GM19239 (cell line): ENCODE measurements at regions not wholly inside any gene's neighbourhood (a gene's known extent, or its start where the extent isn't known, plus 50 kb on each side); places are given as distances from the start of the nearest gene placed in this dataset.

Experiments used
- DNase-seq: peaks from one replicate; pipeline ENCODE4 v3.0.0; 2011; ENCODE audit warnings: low spot score; ENCODE audit not compliant: insufficient read length
- FAIRE-seq: peaks from 2 replicates; lab custom pipeline; 2011; peaks lifted over from hg19 to GRCh38; lab: Jason Lieb, UNC

DNA sequence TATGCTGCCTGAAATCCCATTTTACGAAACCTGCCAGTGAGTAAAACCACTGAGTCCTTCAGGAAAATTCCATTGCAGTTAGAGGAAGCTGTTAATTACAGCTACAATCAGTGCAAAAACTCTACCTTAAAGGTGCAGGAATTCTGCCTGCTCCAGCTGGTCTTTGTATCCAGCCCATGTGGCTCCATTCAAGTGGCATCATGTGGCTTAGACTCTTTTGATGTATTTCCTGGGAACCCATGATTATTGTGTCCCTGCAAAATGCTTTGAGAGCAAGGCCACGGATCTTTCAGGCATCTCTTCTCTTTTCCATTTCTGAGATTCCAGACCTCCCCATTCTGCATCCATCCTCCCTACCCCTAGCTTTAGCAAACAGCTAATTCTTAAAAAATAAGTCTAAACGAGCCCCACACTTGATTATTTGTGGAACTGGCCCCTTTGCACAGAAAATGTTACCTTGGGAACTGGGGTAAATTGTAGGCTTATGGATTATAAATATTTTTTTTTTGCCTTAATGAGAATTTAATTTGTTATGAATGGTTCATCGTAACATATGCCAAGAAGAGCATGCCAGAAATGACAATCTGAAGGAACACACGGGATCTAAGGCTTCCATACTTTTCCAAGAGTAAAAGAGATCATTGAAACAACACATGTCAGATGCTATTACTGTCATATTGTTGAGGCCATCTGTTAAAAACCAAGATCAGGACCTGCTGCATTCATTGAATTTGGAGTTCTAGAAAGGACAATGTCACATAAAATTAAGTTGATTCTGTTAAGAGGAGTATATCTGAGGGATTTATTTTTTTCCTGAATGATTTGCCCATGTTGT lies 144.6 kb downstream of the TPH2 start:
- no peak for DNase-seq
- no peak for FAIRE-seq

DNA sequence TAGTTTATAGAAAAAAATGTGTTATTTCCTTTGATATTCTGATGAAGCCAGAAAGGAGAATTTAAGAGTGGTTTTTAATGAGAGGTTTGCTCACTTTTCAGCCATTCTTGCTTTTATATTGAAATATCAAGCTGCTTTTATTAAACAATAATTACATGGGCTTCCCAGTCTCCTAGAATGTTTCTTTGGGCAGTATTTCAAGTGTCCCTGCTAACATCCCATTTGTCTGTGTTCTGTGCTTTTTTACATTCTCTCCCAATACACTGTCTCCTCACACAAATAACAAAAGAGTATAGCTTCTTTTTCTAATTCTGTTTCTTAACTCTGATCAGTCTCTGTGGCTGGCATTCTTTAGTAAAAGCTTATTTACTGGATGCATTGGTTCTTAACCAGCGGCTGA lies 145.4 kb downstream of the TPH2 start:
- DNase-seq (no peak), FAIRE-seq (no peak)

DNA sequence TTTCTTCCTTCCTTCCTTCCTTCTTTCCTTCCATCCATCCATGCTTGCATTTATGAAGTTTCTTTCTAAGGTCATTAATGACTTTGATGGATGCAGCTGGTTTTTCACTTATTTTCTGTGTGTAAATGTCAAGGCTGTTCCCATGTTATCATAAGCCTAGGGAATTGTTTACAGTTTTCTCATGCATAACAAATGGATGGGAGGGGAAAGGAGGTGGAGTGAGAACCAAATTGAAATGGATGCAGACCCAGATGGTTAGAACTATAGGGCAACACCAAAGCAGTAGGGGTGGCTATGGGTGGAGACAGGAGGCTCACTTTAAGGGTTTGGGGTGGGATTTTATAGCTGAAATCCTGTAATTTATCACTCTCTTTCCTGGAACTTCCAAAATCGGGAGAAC lies 146.2 kb downstream of the TPH2 start:
- FAIRE-seq, result no peak
- DNase-seq, result no peak

DNA sequence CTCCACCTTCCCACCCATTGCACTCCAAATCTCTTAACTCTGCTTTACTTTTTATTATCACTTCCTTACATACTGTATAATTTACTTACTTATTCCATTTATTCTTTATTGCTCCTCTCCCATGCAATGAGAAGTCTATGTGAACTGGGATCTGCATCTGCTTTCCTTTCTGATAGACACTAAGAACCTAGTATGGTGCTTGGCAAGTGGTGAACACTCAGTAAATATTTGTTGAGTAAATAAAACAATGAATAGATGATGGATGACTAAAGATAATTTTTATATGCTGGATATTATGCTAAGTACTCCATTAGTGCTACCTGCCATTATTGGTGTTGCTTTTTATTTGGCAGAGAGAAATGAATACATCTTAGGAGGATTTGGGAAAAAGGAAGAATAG lies 151.0 kb downstream of the TPH2 start:
- DNase-seq (no peak), FAIRE-seq (no peak)

DNA sequence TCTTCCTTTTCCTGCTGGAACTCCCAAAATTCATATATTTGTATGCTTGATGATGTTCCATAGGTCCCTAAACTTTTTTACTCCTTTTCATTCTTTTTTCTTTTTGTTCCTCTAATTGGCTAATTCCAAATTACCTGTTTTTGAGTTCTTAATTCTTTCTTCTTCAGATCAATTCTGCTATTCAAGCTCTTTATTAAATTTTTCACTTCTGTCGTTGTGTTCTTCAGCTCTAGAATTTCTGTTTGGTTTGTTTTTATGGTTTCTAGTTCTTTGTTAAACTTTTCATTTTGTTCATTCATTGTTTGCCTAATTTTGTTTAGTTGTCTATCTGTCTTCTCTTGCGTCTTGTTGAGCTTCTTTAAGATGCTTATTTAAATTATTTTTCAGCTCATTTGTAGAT lies 154.8 kb downstream of the TPH2 start:
- DNase-seq (no peak), FAIRE-seq (no peak)

DNA sequence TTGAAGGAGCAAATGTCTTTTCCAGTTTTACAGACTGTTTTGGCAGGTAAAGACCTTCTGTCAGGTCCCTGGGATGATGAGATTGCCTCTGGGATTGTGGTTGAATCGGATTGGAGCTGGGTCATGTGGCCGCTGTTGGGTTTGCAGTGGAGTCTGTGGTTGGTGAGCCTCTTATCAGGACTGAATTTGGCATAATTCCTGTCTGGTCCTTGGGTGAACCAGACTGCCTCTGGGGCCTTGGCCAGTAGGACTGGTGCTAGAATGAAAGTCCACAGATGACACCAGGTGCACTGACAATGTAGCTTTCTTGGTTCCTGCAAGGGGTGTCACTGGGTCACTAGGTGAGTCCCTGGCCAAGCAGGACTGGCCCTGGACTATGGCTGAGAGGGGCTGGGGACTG lies 155.3 kb downstream of the TPH2 start:
- DNase-seq (no peak), FAIRE-seq (no peak)

DNA sequence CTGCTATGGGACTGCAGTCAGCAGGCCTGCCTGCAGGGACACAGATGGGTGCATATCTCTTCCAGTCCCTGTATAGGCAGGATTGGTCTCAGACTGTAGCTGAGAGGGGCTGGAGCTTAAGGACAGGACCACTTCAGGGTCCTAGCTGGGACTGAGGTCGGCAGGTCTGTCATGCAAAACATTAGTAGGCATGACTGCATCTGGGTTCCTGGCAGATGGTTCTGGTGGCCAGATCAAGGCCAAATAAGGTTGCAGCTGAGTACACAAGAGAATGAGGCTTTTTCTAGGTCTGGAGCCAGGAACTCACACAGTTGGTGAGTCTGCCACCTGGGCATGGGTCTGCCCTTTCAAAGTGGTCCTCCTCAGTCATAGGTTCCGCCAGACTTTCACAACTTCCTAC lies 155.8 kb downstream of the TPH2 start:
- DNase-seq, result no peak
- no peak for FAIRE-seq

DNA sequence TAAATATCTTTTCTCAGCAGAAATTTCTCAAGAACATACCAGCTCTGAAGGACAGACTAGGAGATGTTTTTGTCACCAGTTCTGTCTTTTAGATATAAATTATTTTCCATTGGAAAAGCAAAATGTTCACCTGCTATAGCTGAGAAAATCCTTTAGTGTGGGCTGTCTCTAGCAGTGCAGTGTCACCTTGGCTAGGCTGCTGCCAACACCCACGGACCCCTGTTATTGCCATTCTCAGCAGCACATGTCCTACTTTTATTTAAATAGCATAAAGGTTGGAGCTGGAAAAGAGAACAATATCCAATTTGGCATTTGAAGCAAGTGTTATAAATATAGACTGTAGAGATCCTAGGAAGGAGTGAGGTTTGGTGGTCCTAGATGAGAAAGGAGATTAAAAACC lies 156.4 kb downstream of the TPH2 start:
- FAIRE-seq (no peak), DNase-seq (no peak)

DNA sequence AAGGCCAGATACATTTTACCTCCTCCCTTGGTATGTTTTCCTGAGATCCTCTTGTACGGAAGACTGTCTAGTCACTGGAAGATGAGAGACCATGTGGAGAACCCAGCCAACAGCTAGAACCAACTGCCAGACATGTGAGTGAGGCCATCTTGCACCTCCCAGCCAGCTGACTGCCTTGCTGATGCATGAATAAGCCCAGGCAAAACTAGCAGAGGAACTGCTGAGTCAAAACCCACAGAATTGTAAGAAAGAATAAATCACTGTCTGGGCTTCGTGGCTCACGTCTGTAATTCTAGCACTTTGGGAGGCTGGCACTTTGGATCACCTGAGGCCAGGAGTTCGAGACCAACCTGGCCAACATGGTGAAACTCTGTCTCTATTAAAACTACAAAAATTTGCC lies 160.0 kb downstream of the TPH2 start:
- no peak for FAIRE-seq

DNA sequence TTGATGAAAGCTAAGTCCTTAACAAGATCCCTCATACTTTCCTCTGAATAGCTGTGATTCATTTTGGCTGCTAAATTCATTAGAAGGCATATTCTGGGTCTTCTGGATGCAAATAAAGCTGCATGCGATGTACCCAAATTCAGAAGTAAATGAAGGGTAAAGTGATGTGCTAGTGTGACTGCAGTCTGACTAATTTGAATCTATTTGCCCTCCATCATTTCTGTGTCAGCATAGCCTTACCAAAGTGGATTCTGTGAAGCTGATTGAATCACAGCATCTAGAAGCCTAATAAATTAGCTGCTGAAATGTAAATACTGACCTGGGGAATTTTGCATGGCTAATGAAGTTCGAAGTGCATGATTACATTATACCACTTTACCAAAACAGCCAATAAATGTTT lies 162.2 kb downstream of the TPH2 start:
- no peak for DNase-seq
- FAIRE-seq, result no peak

More for the DNA sequence above, 160.0 kb downstream of the TPH2 start:
- DNase-seq, result no peak

DNA sequence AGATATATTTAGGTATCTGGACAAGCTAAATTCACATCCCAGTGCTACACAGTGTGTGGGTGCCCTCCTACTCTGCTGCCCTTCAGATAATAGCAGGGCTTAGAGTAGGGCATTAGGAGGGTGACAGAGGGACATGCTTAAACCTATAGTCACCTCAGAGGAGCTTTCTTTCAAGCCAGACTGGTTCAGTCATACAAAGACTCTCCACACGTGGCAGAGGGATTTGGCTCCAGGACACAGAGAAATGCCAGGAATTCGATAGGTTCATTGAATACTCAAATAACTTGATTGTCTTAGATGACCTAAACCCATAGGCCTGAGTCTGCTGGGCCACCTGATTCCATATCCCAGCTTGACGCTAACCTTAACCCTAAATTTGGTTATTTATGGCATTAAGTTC lies 163.5 kb downstream of the TPH2 start:
- FAIRE-seq (no peak), DNase-seq (no peak)

DNA sequence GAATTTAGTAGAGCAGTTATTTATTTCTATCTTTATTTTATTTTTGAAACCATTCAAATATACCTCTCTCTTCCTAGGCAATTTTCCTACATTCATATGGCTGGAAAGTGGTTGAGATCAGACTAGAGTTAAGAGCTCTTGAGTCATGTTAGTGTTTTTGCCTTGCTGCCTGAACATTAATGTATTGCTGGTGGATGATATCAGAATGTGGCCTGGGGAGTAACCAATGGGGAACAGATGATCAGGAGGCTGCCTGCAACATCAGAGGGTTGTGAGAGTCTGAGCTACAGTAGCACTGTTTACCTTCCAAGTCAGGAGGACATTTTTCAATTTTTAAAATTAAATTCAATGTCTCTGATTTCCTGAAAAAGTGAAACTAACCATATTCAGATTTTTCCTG lies 166.3 kb upstream of the TRHDE start:
- DNase-seq (no peak), FAIRE-seq (no peak)

DNA sequence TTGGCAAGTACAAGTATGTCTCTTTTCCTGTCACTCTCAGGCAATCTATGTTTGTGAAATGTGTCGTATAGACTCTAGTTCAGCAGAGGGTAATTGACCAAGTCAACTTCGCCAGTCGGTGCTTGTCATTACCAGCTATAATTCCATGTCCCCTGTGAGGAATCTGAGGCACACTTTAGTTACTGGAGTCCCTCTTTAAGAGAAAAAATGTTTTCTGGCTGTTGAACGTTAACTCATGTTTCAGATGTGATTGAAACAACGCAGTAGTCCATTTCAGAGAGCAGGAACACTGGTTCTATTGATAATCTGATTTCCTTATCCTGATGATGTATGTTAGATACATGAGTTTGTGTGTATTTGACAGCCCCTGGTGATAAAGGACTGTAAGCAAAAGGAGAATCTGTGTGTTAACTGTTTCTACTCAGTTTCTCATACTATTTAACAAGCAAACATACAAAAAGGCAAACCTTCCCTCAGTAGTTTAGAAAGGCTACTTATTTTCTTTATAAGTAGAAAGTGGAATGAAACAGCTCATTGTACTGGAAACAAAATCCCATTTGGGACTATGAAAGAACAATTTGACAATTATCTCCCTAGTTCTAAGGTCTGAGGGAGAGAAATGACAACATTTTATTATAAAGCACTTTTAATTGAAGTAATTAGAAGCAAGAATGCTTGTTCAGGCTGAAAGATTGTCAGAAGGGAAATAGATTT lies 161.1 kb upstream of the TRHDE start:
- no peak for FAIRE-seq
- DNase-seq, result no peak

DNA sequence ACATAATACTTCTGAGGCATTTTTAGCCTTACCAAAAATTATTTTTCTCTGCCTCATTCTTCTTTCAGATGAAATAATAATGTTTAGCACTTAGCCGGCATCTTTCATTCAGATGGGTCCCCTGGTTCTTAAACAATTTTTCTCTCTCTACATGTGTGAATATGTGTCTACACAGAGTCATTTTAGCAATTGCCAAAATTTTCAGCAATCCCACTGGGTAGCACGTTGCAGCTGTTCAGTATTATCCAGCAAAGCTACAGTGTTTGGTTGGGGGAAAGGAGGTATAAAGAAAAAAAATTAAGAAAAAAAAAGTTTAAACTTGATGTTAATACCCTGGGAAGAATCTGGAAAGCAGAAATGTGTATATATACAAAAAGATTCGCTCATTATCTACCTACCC lies 160.5 kb upstream of the TRHDE start:
- no peak for FAIRE-seq
- DNase-seq, result no peak

DNA sequence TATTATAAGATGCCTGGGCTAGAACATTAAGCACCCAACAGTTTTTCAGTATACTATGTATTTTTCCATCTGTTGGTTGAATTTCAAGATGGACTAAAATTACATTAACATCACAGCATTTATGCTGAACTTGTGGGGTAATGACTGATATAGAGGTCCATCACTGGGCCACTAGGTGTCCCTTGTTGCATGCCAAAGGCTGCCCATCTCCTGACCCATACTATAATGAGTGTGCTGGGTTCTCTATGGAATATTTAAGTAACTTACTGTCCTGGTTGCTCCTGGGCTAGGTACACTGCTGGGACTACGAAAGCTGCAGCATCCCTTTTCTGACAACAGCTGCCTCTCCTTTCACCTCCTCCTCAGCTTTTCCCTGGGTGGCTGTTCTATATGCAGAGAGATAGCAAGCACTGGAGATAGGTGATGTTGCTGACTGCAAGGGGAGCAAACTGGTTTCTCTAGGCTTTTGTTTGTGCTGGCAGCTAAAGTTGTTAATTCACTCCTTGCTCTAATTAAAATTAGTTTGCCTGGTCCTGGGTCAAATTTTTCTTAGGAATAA lies 138.6 kb upstream of the TRHDE start:
- no peak for DNase-seq
- no peak for FAIRE-seq

DNA sequence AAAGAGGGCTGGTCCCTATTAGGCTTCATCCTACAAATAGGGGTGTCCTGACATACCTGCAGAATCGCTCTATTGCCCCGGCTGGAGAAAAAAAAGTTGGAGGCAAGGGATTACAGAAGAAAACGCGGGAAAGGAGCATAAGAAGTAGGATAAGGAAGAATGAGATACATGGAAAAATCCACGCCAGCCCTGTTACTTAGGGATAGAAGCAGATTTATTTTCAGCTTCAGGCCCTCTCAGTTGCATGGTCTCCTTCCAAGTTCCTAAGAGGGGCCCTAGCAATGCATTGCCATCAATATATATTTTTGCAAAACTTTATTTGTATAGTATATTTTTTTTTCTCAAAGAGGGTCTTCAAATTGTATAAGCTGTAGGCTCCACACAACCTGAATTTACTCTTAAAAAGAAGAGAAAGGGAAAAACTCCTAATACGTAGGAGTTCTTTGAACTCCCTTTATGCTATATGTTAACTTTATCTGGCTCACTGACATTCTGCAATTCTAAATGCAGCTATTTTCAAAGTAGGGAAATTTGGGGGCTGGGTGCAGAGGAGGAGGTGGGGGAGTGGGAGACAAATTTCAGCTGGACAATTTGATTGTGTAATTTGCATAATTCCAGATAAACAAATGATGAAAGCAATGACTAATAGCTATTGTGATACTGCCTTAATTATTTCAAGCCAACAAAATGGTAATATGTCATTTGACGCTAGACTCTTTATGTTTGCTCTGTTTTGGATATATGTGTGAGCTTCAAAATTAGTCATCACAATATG lies 137.7 kb upstream of the TRHDE start:
- FAIRE-seq (no peak), DNase-seq (no peak)

DNA sequence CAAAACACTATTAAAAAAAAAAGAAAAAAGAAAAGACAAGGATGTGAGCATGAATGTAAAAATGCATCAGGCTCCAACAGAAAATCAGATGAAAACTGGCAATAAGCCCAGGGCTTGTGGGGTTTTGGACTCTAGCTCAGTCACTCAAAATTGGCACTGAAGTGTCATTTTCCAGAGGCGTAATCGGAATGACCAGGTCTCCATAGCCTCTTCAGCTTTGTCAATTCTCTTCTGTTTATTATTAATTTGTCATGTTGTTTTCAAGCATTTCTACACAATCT lies 137.2 kb upstream of the TRHDE start:
- DNase-seq (no peak), FAIRE-seq (no peak)

DNA sequence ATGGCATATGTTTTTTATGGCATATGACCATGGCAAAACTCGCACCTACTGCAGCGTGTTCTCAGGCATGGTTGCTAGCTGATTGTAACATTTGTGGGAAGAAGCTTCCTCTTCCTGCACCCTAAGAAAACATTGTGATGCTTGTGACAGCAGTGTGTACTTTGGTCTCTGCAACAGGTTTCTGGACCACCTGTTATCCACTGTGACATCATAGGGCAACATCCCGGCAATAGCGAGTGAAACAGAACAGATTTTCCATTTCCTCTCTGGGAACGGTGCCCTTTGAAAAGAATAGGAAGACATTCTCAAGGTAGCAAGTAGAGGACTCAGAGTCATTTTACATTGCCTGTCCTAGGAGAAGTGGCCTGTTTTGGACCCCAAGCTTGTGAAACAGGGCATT lies 135.4 kb upstream of the TRHDE start:
- DNase-seq (no peak), FAIRE-seq (no peak)

DNA sequence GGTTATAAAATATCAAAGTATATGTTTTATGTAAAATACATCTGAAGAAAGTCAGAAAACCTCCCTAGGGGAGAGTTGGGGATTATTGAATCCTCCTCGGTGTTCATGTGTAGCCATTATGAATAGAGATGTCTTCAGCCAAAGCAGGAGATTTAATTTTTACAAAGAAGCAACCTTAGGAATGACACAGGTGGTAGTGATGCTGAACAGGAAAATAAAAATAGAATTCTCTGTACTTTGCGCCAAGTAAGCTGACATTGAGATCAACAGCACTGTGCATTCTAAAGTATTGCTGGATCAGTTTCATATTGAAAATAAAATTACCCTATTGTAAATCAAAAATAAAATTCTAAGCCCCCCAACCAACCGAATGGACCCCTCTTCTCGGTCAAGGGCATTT lies 132.8 kb upstream of the TRHDE start:
- FAIRE-seq, result no peak
- no peak for DNase-seq

DNA sequence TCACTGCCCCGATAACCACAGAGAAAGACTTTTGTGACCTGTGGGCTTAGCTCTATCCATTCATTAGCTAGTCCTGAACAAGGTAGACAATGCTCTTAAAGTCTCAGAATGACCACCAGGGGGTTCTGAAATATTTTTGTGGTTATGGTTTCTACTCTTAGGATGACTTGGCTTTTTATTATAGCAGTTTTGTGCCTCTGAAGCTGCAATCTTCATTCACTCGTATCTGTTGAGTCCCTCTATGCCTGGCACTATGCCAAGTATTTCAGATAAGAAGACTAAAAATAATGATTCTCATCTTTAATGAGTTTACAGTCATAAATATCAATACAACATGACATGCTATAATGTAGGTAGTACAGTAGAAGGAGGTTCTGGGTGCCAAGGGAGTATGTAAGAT lies 130.8 kb upstream of the TRHDE start:
- FAIRE-seq (peak; percentile 66), DNase-seq (no peak)

DNA sequence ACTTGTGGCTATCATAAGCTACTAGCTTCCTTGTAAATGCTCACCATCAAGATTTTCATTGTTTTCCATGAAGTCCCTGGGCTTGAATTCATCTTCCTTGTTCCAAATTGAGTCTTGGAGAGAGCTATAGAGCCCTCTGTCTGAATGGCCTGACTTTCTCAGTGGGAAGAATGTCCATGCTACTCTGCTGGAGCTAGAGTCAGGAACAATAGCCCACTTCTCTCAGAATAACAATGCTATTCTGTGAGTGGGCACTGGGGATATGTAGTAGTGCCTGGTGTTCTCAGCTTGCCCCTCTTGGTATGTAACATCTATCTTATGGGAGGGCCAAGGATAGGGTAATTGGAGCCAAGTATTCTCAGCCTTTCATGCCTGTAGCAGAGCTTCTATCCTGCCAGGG lies 127.6 kb upstream of the TRHDE start:
- no peak for DNase-seq
- FAIRE-seq, result no peak
